Thyroid gland (tissue), 4 donors: ENCODE measurements at regions not wholly inside any gene's neighbourhood (a gene's known extent, or its start where the extent isn't known, plus 50 kb on each side); places are given as distances from the start of the nearest gene placed in this dataset.

ENCODE experiments used
- CTCF ChIP-seq, 6 experiments: fragments of 200-600 bp in 3 of 6; fragments of 450-650 bp in 3 of 6; sonication (generic) in 3 of 6; IDR thresholded peaks; one replicate each; pipeline ENCODE4 v1.5.1; 2016 to 2019; ENCODE audit warnings: antibody characterized with exemption in 6 of 6, mild to moderate bottlenecking in 2 of 6, inconsistent platforms in 1 of 6, moderate library complexity in 1 of 6
- POLR2A ChIP-seq, 2 donors: fragments of 450-650 bp; IDR thresholded peaks; one replicate each; pipeline ENCODE4 v1.6.1; 2017; ENCODE audit warnings: antibody characterized with exemption in 2 of 2, mild to moderate bottlenecking in 2 of 2, moderate library complexity in 1 of 2

DNA sequence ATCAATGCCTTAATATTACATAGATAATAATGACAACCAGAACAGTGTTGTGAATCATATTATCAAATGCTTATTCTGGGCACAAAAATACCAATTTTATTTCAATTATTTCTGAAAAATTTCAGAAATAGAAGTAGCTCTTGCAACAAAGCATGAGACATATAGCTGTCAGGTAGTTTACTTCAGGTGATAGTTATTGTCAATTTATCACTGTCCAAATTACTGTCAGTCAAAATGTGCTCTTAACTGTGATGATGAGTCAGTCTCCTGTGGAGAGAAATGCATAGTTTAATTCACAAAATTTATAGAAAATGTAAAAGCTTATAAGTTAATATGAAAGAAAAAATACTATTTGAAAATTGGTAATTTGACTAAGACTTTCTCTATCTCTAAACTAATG, 1078.4 kb upstream of the GBE1 start:
- TF ChIP-seq CTCF (IDR thresholded peaks at IDR 0.05) (no peak), POLR2A (IDR thresholded peaks at IDR 0.05) (no peak)
